CMK (cell line): ENCODE measurements at regions not wholly inside any gene's neighbourhood (a gene's known extent, or its start where the extent isn't known, plus 50 kb on each side); places are given as distances from the start of the nearest gene placed in this dataset.
"Not testable (repeated sequence)": the region's sequence is repeated elsewhere in the genome, so short reads cannot be mapped to it uniquely, and the experiment has no call there.

ENCODE experiments used
- DNase-seq: peaks from one replicate; pipeline ENCODE4 v3.0.0-alpha.2; 2010; ENCODE audit warnings: low read depth

GRCh38 chr6:16039892-16040627 is 88.8 kb upstream of the MYLIP start:
- not testable (repeated sequence) for DNase-seq

DNA sequence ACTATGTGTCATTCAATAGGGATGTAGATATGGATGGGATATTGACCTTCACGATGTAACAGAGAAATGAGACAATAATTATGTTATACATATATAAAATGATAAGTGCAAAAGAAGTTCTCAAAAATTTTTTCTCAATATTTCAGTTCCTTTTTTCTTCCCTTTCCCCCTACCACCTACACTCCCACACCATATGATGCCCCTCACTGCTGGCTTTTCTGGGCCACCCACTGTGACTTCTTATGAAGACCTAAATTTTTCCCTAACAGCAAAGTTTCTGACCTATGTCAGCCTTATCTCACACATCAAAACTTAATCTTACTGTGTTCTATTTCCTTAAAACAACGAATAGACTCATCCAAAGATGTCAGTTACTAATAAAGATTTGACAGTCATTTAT is 89.9 kb upstream of the MYLIP start:
- DNase-seq: no peak

GRCh38 chr6:16035488-16036080 is 93.3 kb upstream of the MYLIP start:
- DNase-seq: no peak

DNA sequence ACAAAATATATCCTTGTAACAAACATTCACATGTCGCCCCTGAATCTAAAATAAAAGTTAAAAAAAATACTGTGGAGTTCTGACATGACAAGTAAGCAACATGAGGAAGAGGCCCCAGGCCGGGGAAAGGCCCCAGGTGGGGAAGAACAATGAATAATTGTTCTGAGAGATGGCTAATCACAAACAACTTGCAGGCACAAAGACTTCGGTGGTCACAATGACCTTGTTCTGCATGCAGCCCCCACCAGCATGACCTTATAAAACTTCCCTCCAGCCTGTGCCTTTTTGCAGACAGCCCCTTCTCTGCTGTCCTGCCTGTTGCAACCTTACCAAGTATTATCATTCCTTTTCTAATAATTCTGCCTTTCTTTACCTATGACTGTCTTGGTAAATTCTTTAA is 95.7 kb upstream of the MYLIP start:
- DNase-seq: no peak

DNA sequence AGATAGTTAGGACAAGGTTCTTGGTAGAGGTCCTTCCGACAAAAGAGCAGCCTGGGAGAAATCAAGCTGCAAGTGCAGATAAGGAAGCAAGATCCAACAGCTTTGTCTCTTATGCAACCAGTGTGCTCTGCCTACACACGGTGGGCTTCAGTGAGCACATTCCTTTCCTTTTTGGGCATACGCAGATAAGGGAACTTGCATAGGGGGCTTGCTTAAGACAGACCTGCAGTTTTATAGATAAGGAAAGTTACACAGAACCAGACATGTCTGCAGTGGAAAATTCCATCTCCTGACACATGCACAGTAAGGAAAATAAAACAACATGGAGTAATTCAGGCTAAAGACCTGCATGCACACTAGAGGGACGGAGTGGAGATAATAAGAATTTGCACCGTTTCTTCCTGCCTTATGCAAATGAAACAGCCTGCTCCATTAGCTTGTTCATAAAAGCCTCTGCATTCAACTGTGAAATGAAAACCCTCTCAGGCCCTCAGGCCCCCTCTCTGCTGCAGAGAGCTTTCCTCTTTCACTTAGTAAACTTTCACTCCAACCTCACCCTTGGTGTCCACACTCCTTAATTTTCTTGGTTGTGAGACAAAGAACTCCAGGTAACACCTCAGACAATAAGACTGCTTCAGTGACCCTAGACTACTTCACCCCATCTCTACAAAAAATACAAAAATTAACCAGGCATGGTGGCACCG is 97.5 kb upstream of the MYLIP start:
- DNase-seq: peak; percentile 98

DNA sequence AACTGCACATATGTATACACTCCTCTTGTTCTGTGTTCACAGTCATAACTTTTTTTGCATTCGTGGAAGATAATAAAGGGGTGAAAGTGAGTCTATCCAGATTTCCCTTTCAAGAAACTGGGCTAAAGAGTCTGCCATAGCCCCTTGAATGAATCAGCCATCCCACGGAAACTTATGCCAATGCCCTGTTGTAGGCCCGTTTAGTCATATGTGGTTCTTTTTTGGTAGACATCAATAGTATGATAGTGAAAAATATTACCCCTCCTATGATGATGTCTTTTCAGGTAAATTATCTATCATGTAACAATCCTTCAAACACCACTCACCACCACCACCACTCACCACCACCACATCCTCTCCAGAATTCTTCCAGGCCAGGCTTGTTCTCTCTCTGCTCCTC is 99.9 kb upstream of the MYLIP start:
- no peak for DNase-seq

DNA sequence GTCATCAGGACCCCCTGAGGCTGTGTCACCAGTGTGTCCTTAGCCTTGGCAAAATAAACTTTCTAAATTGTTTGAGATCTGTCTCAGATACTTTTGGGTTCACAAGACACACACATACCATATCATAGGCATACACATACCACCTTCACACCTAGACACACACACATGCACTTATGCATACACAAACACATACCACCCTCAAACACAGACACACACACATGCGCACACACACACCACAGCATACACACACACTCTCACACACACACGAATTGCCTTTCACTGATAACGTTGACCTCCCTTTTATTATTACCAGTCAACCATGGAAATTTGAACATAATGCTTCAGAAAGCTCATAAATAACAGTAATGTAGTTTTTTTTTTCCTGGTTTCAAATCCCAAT is 108.6 kb upstream of the MYLIP start:
- DNase-seq: no peak

DNA sequence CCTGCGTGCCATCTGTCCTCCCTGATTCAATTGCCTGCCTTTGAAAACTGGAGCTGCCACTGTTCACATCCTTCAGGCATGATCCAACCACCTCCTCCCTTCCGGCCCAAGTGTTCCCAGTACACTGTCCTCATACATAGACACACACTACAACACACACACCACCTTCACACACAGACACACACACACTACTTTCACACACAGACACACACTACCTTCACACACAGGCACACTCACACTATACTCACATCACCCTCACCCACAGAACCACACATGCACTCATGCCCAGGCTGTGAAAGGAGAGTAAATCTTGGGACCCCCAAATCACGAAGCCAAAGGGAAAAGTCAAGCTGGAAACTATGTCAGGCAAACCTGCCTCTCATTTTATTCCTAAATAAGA is 109.4 kb upstream of the MYLIP start:
- DNase-seq: no peak

DNA sequence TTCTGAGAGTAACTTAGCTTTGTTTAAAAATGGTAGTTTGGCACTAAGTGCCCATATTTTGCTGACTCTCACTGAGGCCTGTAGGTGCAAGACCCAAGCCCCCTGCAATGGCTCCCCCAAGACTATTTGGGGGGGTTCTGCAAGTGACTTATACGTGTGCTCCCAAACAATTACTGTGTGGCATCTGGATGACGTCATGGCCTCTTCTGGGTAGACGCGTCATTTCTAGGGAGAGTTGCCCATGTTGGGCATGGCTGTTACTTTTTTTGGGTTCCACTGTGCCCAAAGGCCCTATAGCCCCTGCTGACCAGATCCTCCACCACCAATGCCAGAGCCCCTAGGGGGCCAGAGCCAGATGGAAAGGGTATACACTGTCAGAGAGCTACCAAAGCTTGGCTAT is 110.3 kb upstream of the MYLIP start:
- DNase-seq: no peak

DNA sequence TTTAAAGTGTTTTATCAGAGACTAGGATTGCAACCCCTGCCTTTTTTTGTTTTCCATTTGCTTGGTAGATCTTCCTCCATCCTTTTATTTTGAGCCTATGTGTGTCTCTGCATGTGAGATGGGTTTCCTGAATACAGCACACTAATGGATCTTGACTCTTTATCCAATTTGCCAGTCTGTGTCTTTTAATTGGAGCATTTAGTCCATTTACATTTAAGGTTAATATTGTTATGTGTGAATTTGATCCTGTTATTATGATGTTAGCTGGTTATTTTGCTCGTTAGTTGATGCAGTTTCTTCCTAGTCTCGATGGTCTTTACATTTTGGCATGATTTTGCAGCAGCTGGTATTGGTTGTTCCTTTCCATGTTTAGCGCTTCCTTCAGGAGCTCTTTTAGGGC is 114.6 kb upstream of the MYLIP start:
- DNase-seq: not testable (repeated sequence)

DNA sequence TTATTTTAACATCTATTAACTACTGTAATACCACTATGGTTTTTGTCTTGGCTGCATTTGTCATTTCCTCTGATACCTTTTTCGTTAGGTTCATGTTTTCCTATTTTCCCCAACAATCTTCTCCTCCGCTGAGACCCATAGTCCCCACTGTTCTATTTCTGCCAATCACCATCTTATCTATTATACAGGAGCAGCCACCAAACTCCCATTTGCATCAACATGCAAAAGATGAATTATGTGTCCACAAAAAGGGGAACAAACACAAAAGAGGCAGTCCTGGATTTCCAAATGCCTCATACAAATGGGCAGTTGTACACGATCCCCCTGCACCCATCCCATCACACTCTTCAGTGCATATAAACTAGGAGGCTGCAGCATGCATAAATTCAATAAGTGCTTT is 121.7 kb upstream of the MYLIP start:
- DNase-seq: no peak

DNA sequence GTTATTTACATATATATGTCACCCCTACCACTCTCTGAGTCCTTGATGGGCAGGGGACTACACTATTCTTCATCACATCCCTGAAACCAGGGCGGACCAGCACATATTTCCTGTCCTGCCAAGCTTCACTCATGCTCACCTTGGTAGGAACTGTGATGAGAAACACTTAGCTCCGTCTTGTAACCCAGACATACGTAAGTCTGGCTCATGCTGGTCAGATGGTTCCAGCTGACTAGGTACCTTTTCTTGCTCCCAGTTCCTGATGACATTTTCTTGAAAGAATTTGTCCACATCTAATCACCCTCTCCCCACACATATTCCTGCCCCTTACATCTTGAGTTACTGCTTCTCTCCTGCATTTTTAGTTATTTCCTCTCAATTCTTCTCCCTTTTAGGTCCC is 122.2 kb upstream of the MYLIP start:
- no peak for DNase-seq

DNA sequence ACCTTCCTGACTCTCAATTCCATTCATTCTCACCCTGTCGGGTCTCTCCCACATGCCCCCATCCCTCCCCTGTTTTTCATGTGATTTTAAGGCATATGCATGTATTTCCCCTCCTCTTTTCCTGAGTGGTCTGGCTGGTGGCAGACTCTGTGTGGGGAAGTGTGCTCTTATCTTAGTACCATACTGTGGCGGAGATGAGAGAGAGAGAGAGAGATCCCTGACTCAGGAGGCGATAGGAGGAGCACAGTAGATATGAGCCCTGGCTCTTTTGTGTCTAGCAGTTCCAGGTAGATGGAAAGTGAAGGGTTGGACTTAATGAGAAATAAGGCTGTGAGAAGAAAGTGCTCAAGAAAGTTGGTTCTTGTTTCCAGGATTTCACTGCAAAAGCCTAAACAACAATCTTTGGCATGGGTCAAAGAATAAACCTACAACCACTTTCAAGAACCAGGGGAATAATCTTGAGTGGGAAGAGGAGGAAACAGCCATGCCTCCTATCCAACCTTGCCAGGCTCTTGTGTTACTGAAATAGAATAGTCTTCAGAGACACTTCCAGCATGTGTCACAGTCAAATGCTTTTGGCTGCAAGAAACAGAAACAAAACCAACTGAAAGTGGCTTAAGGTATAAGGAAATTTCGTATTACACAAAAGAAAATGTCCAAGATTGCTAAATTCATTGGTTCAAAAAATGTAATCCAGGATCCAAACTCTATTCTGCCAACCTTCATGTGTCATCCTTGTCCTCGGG is 123.8 kb upstream of the MYLIP start:
- DNase-seq: peak; percentile 57

DNA sequence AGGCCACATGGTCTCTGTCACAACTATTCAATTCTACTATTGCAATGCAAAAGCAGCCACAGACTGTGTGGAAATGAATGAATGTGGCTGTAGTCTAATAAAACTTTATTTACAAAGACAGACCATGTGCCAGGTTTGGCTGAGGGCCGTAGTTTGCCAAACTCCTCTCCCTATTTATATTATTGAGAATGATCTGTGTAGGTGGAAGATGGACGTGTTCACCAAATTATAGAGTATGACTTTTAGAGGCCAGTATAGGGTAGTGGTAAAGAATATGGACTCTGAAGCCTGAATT is 125.7 kb upstream of the MYLIP start:
- DNase-seq: no peak

DNA sequence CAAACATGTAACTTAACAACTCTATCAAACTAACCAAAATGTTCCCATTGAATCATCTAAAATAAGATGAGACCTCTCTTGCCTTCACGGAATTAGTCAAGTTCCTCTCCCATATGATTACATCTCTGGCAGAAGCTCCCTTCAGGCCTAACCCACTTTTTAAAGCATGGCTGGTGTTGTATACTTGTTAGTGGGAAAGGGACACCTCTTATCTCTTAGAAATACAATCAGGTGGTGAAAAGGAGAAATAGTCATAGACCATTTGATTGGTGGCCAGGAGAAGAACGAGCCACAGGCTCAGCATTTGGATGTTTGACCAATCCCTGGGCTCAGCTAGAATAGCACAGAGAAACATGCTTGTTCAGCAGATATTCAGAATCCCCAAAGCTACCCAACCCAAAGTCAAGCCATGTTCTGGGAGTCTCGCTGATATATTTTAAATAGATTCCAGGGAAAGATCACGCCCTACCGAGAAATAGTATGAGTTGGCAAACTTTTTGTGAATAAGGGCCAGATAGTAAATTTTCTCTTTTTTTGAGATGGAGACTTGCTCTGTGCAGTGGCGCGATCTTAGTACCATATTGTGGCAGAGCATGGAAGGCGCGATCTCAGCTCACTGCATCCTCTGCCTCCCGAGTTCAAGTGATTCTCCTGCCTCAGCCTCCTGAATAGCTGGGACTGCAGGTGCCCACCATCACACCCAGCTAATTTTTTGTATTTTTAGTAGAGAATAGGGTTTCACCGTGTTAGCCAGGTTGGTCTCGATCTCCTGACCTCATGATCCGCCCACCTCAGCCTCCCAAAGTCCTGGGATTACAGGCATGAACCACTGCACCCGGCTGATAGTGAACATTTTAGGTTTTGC is 126.3 kb upstream of the MYLIP start:
- no peak for DNase-seq

DNA sequence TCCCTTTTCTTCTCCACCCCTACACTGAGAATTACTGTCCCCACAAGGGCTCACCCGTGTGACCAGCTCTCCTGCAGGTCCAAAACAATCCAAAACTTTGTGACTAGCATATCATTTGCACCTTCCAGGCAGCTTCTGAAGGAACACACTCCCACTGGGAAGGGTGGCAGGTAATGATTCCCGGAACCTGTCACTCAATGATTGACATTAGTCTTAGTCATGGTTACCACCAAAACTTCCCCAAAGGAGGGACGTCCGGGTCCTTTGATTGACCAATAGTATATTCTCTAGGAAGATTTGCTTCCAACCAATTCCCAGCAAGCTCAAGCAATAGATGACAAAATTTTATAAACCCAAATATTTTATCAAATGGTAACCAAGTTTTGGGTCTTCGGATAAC is 127.7 kb upstream of the MYLIP start:
- no peak for DNase-seq

DNA sequence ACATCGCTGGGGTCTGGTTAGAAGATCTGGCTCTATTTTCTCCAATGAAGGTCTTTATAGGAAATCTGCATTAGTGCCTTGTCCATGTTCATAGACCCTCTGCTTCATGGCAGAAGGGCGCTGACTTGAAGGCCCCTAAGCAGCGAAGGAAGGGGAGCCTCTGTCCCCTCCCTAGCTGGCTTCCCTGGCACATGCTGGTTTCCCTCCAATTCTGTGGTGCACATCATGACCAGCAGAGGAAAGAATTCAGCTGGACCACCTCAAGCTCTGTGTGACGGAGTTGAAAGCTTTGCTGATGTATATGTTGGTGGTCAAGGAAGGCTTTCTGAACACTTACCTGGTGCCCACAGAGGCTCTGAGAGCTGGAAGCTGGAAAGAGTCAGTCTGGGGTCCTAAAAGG is 129.7 kb upstream of the MYLIP start:
- DNase-seq: no peak

- peak; percentile 46 for DNase-seq
Observed at GRCh38 chr6:15997586-15998388, 131.1 kb upstream of the MYLIP start.

- DNase-seq: no peak
Observed at GRCh38 chr6:15996030-15996429, 132.9 kb upstream of the MYLIP start.

GRCh38 chr6:15995493-15995892 is 133.4 kb upstream of the MYLIP start:
- DNase-seq: no peak

- peak; percentile 45 for DNase-seq
Observed at GRCh38 chr6:15994814-15995459, 133.9 kb upstream of the MYLIP start.
